Gastrocnemius medialis (tissue), 4 donors: ENCODE measurements at regions not wholly inside any gene's neighbourhood (a gene's known extent, or its start where the extent isn't known, plus 50 kb on each side); places are given as distances from the start of the nearest gene placed in this dataset.

Experiments used
- ATAC-seq, 2 donors: fragments of 150-250 bp; one replicate each; pipeline ENCODE4 v1.9.1; 2016
- DNase-seq, 2 donors: peaks; one replicate each; pipeline ENCODE4 v3.0.0-alpha.2; 2019
- H3K27ac ChIP-seq, 4 donors: fragments of 200-600 bp; sonication (generic); 1 replicate in 1 of 4; 2 replicates in 3 of 4; pipeline ENCODE4 v1.5.1; 2016 to 2018; ENCODE audit warnings: mild to moderate bottlenecking in 2 of 4, moderate library complexity in 1 of 4
- H3K27me3 ChIP-seq, 3 donors: fragments of 200-600 bp; sonication (generic) in 2 of 3; 1 replicate in 1 of 3; 2 replicates in 2 of 3; pipeline versions ENCODE4 v1.5.1 to v1.6.0; 2016 to 2019; ENCODE audit warnings: mild to moderate bottlenecking in 1 of 3, moderate library complexity in 1 of 3
- H3K36me3 ChIP-seq, 2 donors: fragments of 200-600 bp; sonication (generic) in 1 of 2; one replicate each; pipeline ENCODE4 v1.5.1; 2017 to 2018
- H3K4me1 ChIP-seq, 2 donors: fragments of 200-600 bp; sonication (generic) in 1 of 2; one replicate each; pipeline ENCODE4 v1.5.1; 2016 to 2017; ENCODE audit warnings: mild to moderate bottlenecking in 2 of 2
- H3K4me3 ChIP-seq, 4 donors: fragments of 200-600 bp; sonication (generic) in 3 of 4; 1 replicate in 1 of 4; 2 replicates in 3 of 4; pipeline ENCODE4 v1.5.1; 2016 to 2019; ENCODE audit warnings: mild to moderate bottlenecking in 2 of 4
- H3K9me3 ChIP-seq, 3 donors: fragments of 200-600 bp; sonication (generic) in 2 of 3; 1 replicate in 1 of 3; 2 replicates in 2 of 3; pipeline ENCODE4 v1.5.1; 2016 to 2019
- POLR2A ChIP-seq, 2 donors: fragments of 450-650 bp; IDR thresholded peaks; one replicate each; pipeline ENCODE4 v1.6.1; 2017; ENCODE audit warnings: antibody characterized with exemption in 2 of 2, mild to moderate bottlenecking in 2 of 2, moderate library complexity in 2 of 2
- in situ Hi-C, 4 donors: fragments of 200-750 bp; cut with MboI; loops; one replicate each; pipeline versions ENCODE4 v1.15.0 to v1.8.0; 2017; ENCODE audit warnings: low sequenced_read_pairs in 4 of 4
- intact Hi-C: fragments of 100-400 bp; cut with DNase I; formaldehyde crosslinking; loops from one replicate; pipeline ENCODE4 v1.15.1; 2023; ENCODE audit warnings: low total_unique reads
- TF ChIP-seq, protein P1 (sequence below), 5 experiments: fragments of 450-650 bp in 3 of 5; fragments of 200-600 bp in 2 of 5; sonication (generic) in 2 of 5; IDR thresholded peaks in 4 of 5; conservative IDR thresholded peaks in 1 of 5; 1 replicate in 4 of 5; 2 replicates in 1 of 5; pipeline ENCODE4 v1.5.1; 2016 to 2019; ENCODE audit warnings: antibody characterized with exemption in 5 of 5, mild to moderate bottlenecking in 3 of 5, moderate library complexity in 3 of 5

DNA sequence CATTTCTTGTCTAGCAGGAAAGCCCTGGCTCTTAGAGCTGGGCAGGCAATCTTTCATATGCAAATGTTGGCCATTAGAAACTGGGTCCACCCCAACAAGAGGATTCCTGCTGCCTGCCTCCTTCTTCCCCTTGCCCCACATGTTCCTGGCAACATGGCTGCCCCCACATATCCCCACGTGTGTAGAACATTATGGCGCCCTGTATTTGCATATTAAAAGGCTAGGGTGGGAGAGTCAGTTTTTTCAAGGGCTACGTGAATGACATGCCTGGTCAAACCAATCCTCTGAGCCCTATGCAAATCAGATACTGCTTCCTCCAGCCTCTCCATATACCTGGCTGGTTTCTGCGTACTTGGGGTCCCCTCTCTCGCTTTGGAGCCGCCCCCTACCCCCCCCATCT lies 514.0 kb downstream of the FUT8 start:
- H3K9me3 ChIP-seq = no peaks in the 10 kb centered on the region

DNA sequence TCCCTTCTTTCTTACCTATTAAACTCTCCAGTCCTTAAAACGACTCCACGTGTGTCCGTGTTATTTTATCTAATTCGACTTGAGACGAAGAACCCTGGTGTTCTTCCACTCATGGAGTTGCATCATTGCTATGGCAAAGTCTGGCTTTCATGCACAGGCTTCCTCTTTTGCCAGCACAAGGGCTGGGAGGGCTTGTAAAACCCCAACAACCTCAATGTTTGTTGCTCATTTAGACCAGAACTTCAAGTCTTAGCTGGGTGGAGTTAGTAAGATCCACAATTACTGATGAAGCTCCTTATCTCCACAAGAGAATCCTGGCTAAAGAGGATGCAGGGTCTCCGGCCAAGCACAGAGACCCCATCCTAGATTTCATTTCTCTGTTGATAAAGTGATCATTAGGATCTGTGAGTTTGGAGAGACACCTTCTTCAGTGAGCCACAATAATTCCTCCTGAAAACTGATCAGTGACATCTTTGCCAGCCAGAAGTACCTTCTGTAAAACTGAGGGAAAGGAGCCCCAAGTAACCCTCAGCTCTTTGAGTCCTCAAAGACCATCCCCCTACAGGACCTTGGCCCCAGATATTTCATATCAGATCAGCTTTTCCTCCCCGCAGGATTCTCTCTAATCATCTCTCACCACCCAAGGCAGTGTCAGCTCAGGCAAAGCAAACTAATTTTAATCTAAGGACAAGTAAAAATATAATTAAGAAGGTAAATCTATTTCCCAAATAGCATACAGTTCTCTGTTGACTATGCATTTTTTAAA lies 514.6 kb downstream of the FUT8 start:
- Histone ChIP-seq H3K27ac (no peak overlapping the region), H3K36me3 (no peaks in the 10 kb centered on the region), H3K4me3 (no peak overlapping the region), H3K27me3 (peaks cover 0 to 7% (median 2%) of the 10 kb centered on the region in 3 donors), H3K9me3 (no peaks in the 10 kb centered on the region), H3K4me1 (no peaks in the 10 kb centered on the region)
- DNase-seq (no peak), ATAC-seq (no peak)
- intact Hi-C loops = no loop called here
- TF ChIP-seq, protein P1, sequence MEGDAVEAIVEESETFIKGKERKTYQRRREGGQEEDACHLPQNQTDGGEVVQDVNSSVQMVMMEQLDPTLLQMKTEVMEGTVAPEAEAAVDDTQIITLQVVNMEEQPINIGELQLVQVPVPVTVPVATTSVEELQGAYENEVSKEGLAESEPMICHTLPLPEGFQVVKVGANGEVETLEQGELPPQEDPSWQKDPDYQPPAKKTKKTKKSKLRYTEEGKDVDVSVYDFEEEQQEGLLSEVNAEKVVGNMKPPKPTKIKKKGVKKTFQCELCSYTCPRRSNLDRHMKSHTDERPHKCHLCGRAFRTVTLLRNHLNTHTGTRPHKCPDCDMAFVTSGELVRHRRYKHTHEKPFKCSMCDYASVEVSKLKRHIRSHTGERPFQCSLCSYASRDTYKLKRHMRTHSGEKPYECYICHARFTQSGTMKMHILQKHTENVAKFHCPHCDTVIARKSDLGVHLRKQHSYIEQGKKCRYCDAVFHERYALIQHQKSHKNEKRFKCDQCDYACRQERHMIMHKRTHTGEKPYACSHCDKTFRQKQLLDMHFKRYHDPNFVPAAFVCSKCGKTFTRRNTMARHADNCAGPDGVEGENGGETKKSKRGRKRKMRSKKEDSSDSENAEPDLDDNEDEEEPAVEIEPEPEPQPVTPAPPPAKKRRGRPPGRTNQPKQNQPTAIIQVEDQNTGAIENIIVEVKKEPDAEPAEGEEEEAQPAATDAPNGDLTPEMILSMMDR (IDR thresholded peaks at IDR 0.05 in 4 of 5, conservative IDR thresholded peaks at IDR 0.05 in 1 of 5) = no peak
- no peak for TF ChIP-seq POLR2A (IDR thresholded peaks at IDR 0.05)
- in situ Hi-C loops = no loop called here

More for the DNA sequence above, 514.0 kb downstream of the FUT8 start:
- H3K27me3 ChIP-seq = peaks cover 0 to 7% (median 2%) of the 10 kb centered on the region in 3 donors
- DNase-seq (no peak), ATAC-seq (no peak)
- no peaks in the 10 kb centered on the region for H3K4me1 ChIP-seq
- intact Hi-C loops = no loop called here
- TF ChIP-seq, protein P1 (IDR thresholded peaks at IDR 0.05 in 4 of 5, conservative IDR thresholded peaks at IDR 0.05 in 1 of 5) = no peak
- no peak for TF ChIP-seq POLR2A (IDR thresholded peaks at IDR 0.05)
- in situ Hi-C loops = no loop called here
- no peak overlapping the region for H3K27ac ChIP-seq
- H3K4me3 ChIP-seq = no peak overlapping the region
- H3K36me3 ChIP-seq = no peaks in the 10 kb centered on the region

DNA sequence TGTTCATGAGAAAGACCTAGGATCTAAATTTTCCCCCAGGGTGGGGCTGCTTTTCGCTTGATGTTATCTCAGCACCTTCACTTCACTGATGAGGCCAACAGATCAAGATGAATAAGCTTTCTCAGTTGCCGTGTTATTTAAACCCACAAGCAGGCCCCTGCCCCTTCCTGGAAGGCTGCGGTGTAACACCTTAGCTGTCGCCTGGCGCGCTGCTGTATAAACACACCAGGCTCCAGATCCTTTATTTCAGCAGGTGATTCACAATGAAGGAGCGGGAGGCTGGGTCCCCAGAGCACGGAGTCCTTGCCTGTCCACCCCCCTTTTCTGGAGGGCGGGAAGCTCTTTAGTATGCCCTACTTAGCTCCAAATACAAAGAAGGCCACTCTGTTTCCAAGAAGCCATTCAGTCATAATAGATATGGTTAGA lies 515.4 kb downstream of the FUT8 start:
- intact Hi-C loops (no loop called here), in situ Hi-C loops (no loop called here)
- Histone ChIP-seq H3K27me3 (peaks cover 0 to 7% (median 2%) of the 10 kb centered on the region in 3 donors), H3K4me3 (no peak overlapping the region), H3K9me3 (no peaks in the 10 kb centered on the region), H3K27ac (no peak overlapping the region), H3K36me3 (no peaks in the 10 kb centered on the region), H3K4me1 (no peaks in the 10 kb centered on the region)
- TF ChIP-seq POLR2A (IDR thresholded peaks at IDR 0.05) = no peak
- TF ChIP-seq, protein P1 (IDR thresholded peaks at IDR 0.05 in 4 of 5, conservative IDR thresholded peaks at IDR 0.05 in 1 of 5) = no peak
- ATAC-seq (no peak), DNase-seq (no peak)

DNA sequence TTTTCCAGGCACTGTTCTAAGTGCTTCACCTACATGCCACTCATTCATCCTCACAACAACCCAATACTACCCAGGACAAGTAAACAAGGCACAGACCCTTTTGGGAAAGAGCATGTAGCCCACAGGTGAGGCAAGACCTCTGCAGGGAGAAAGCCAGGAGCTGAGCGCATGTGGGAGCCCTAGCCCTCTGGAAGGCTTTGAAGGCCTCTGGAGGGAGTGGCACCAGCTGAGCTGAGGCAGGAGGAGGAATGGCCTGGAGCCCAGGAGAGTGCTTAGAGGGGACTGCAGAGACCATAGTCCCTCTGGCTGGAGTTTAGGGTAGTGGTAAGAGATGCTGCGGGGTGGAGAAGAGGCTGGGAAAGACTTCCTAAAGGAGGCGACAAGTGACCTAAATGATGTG lies 516.5 kb downstream of the FUT8 start:
- H3K4me1 ChIP-seq = no peaks in the 10 kb centered on the region
- in situ Hi-C loops (no loop called here), intact Hi-C loops (no loop called here)
- no peak overlapping the region for H3K4me3 ChIP-seq
- TF ChIP-seq, protein P1 (IDR thresholded peaks at IDR 0.05 in 4 of 5, conservative IDR thresholded peaks at IDR 0.05 in 1 of 5) = no peak
- no peak for TF ChIP-seq POLR2A (IDR thresholded peaks at IDR 0.05)
- peaks cover 0 to 7% (median 2%) of the 10 kb centered on the region in 3 donors for H3K27me3 ChIP-seq
- no peaks in the 10 kb centered on the region for H3K36me3 ChIP-seq
- no peak for ATAC-seq
- no peak overlapping the region for H3K27ac ChIP-seq
- H3K9me3 ChIP-seq = no peaks in the 10 kb centered on the region
- DNase-seq = no peak
